Suppressor macrophage treated with lipopolysaccharide for 1 hour (primary cell): ENCODE measurements at regions not wholly inside any gene's neighbourhood (a gene's known extent, or its start where the extent isn't known, plus 50 kb on each side); places are given as distances from the start of the nearest gene placed in this dataset.
"Not testable (repeated sequence)": the region's sequence is repeated elsewhere in the genome, so short reads cannot be mapped to it uniquely, and the experiment has no call there.

Experiments used
- DNase-seq, 3 donors: peaks; one replicate each; pipeline ENCODE4 v3.0.0-alpha.2; 2020 to 2022

- DNase-seq = peak in 1 of 3 donors; percentile 1
Measured at GRCh38 chr7:84941936-84942335, 244.9 kb downstream of the SEMA3D start.

GRCh38 chr7:84941291-84941690, 245.6 kb downstream of the SEMA3D start:
- no peak for DNase-seq

- DNase-seq = no peak
Measured at GRCh38 chr7:84939888-84940287, 247.0 kb downstream of the SEMA3D start.

GRCh38 chr7:84939442-84939841, 247.4 kb downstream of the SEMA3D start:
- DNase-seq = peak in 1 of 3 donors; percentile 6

- DNase-seq = peak in 1 of 3 donors; percentile 3
Measured at GRCh38 chr7:84924353-84924752, 262.5 kb downstream of the SEMA3D start.

GRCh38 chr7:84923348-84923747, 263.5 kb downstream of the SEMA3D start:
- DNase-seq = peak in 1 of 3 donors; percentile 13

GRCh38 chr7:84921154-84921553, 265.7 kb downstream of the SEMA3D start:
- no peak for DNase-seq

- not testable (repeated sequence) for DNase-seq
Measured at GRCh38 chr7:84916973-84917372, 269.9 kb downstream of the SEMA3D start.

GRCh38 chr7:84916161-84916560, 270.7 kb downstream of the SEMA3D start:
- DNase-seq = no peak

- no peak for DNase-seq
Measured at GRCh38 chr7:84914598-84914997, 272.3 kb downstream of the SEMA3D start.

- no peak for DNase-seq
Measured at GRCh38 chr7:84913731-84914130, 273.1 kb downstream of the SEMA3D start.

GRCh38 chr7:84912993-84913635, 273.7 kb downstream of the SEMA3D start:
- no peak for DNase-seq

GRCh38 chr7:84912537-84912936, 274.3 kb downstream of the SEMA3D start:
- DNase-seq = no peak

- DNase-seq = no peak
Measured at GRCh38 chr7:84912018-84912417, 274.8 kb downstream of the SEMA3D start.

GRCh38 chr7:84911077-84911476, 275.8 kb downstream of the SEMA3D start:
- DNase-seq = no peak

- not testable (repeated sequence) for DNase-seq
Measured at GRCh38 chr7:84910322-84910721, 276.5 kb downstream of the SEMA3D start.

GRCh38 chr7:84908196-84908793, 278.6 kb downstream of the SEMA3D start:
- no peak for DNase-seq

GRCh38 chr7:84906889-84907288, 280.0 kb downstream of the SEMA3D start:
- DNase-seq = no peak

GRCh38 chr7:84904561-84904960, 282.3 kb downstream of the SEMA3D start:
- DNase-seq = no peak

- DNase-seq = no peak
Measured at GRCh38 chr7:84901366-84901765, 285.5 kb downstream of the SEMA3D start.

GRCh38 chr7:84900215-84900614, 286.6 kb downstream of the SEMA3D start:
- no peak for DNase-seq

- no peak for DNase-seq
Measured at GRCh38 chr7:84895563-84895962, 291.3 kb downstream of the SEMA3D start.

GRCh38 chr7:84883570-84883969, 303.3 kb downstream of the SEMA3D start:
- DNase-seq = not testable (repeated sequence)

- not testable (repeated sequence) for DNase-seq
Measured at GRCh38 chr7:84880326-84880997, 306.4 kb downstream of the SEMA3D start.
